ENCODE measurements at regions not wholly inside any gene's neighbourhood (a gene's known extent, or its start where the extent isn't known, plus 50 kb on each side); places are given as distances from the start of the nearest gene placed in this dataset. TPM values are rescaled to one million over a fixed set of nuclear protein-coding genes. Genes with fewer than 3 reads are reported as not detected.

Small RNAs in the stretch of these regions (small RNA-seq; reads per million reads assigned to genes)
- gene RF00019 (ENCODE audit: insufficient read depth), result not detected

Measured in H1 (cell line).